ENCODE measurements at regions not wholly inside any gene's neighbourhood (a gene's known extent, or its start where the extent isn't known, plus 50 kb on each side); places are given as distances from the start of the nearest gene placed in this dataset.

DNA sequence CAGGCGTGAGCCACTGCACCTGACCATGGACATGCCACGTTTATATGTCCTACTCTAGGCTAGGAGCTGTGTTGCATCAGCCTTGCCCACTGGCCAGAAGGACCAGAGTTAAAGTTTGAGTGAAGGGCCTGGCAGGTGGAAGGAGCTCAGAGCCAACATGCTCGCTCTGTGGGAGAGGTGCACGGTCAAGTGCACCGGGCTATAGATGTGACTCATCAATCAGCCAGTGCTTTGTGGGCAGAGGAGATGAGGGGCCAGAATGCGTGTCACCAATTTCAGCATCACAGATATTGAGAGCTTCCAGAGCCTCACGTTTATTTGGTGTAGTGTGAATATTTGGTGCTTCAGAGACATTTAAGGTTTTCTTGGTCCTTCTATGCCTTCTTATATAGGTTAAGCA, 137.3 kb upstream of the KBTBD8 start:
- no peak for DNase-seq

DNA sequence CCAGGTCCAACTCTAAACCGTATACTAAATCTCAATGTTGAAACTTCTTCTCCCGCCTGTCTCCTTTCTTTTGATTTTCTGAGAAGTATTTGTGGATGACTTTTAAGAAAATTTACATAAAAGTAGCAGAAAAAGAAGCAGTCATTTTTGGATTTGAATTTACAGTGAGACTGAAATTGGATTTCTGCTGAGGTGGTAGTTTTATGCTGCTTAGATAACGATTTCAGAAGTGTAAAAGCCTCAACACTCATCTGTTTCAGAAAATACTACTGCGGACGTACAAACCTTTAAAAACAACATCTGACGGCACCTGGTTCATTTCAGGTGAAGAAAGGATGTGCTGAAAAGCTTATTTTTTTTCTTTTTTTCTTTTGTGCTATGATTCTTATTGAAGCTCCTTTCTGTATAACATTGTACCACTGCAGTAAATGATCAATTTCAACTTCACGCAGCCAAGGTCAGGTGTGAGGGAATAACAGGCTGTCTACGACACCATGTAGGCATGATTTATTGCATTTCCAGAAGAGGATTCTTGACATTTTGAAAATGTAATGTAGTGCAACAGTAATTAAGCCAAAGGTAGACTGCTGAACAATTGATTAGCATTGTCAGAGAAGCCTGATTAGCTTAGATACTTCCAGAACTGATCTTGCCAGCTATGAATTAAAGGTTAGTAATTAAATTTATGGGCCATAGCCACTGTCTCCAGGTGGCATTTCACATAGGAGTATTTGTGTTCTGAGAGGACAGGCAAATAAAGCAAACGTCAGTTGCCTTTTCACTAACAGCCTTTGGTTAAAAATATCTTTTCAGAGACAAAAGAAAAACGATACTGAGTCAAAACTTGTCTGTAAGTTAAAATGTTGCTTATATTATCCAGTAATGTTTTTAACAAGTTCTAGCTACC, 134.6 kb upstream of the KBTBD8 start:
- no peak for DNase-seq

DNA sequence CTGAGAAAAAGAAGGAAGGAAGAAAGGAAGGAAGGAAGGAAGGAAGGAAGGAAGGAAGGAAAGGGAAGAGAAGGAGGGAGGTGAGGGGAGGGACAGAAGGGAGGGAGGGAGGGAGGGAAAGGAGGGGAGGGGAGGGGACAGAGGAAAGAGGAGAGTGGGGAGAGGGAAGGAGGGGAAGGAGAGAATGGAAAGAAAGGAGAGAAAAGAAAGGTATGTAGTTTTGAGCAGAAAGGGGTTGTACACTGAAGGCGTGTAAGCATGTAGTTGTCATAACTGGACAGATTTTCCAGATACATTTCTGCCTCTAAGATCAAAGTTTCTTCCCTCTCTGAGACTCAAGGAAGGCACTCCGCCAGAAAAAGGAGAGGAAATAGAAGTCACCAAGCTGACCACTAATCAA, 113.4 kb upstream of the KBTBD8 start:
- DNase-seq: no peak

DNA sequence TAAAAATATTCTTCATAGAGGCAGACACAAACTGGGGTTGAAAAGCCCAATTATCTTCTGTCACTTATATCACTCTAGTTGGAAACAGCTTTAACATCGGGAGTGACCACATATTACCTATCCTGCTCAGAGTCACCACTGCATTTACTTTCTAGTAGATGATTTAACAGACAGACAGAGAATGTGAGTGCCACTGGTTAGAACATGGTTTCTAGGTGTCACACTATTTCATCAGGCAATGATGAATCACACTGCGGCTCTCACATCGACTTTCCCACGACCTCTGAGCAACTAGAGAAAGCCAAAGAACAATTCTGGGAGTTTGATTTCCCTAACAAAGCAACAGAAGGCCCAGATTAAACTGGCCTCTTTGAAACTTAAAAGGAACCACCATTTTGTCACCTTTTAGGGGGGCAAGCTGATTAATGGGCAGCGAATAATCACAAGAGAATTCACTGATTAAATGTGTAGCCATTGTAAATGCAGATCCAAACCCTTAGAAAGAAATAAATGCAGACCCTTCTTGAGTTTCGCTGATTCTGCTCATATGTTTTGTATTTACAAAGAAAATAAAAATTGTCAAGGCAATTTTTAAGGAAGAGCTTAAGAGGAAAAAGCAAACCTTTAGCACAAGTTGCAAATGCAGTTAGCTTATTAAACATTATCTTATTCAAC, 112.6 kb upstream of the KBTBD8 start:
- peak; percentile 75 for DNase-seq

DNA sequence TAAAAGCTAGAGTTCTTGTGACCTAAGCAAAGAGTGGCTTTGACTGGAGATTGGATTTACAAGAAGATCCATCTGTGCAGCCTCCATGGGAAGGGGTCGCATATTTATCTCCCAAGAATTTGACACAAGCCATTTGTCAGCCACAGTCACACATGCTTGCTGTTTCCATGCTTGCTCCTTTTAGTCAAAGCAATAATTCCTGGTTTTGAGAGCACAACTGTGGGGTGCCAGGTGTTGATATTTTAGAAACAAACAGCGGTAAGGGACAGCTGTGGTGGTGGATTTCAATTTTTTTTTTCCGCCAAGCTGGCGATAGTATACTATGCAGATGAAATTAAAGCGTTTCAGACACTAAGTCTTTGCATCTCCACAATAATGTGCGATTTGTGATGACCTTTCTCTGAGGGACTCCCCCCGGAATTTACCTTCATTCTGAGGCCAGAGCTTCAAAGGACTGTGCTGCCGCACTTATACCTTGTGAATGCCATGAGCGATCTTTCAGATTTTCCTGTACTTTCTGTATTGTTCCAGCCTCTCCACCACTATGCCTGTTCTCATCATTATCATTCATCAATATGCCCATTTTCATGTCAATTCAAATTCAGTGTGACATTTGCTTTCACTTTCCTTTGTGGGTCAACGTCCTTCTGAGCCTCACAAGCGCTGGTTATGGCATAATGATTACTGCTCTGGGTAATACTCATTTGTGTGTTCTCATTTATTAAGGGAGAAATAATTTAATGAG, 108.2 kb upstream of the KBTBD8 start:
- DNase-seq: no peak

DNA sequence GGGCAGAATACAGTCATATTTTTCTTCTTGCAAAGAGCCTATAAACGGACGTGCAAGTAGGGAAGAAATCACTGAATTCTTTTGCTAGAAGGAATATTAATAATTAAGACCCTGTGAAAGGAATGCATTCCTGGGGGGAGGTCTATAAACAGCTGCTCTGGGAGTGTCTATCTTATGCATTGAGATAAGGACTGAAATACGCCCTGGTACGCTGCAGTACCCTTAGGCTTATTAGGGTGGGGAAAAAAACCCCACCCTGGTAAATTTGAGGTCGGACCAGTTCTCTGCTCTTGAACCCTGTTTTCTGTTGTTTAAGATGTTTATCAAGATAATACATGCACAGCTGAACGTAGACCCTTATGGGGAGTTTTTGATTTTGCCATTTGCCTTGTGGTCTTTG, 100.0 kb upstream of the KBTBD8 start:
- DNase-seq: no peak

DNA sequence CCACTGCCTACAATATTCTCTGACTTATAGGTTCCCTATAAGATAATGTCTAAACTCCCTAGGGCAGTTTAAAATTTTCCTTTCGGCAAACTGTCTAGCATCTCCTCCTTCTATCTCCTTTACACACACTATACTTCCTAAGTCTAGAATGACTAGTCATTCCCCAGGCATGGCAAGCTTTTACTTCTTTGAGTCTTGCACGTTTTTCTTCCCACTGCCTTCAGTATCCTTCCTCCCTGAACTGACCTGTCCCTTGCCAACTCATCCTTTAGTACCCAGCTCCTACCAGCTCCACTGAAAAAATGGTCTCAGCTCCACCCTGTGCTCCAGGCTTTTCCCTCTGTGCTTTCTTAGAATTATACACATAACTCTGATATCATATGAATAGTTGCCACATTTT, 93.8 kb upstream of the KBTBD8 start:
- peak; percentile 7 for DNase-seq

DNA sequence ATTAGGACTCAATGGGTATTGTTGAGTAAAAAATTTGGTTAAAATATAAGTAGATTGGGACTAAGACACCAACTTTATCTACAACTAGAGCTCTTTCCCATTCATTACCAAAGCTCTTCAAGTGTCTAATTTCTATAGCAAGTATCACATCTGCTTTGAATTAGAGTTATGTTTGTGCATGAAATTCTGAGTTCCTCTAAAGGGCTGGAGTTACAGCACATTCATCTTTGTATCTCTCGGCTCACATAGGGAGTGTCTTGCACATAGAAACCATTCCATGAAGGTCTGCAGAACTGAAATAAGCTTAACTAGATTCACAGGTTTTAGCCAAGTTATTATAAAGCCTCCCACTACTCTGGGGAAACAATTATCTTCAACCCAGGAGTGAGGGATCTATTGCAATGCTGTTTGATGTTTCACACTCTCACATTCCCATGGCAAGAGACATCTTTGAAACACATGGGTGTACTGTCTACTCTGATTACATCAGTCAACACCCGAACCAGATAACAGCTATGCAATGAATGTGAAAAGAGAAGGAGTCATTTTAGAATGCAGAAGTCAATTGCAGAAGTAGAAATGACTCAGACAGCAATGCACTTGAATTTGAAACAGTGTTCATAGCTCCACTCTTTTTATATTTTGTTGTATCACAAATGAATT, 93.1 kb upstream of the KBTBD8 start:
- peak; percentile 44 for DNase-seq

DNA sequence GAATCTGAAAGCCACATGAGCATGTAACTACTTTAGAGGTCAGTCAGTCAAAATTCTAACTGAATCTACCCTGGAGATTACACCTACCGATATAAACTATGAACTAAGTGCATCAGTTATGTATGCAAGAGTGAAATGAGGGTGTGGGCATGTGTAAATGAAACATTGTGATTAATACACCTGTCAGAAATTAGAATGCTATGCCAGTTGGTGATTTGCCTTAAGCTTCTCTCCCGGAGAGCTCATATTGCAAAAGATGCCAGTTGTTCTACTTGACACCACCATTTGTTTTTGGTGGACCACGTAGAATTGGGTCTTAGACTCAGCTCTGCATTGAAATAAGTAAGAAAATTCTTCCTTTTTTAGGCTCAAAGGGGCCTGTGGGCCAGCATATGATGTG, 91.0 kb upstream of the KBTBD8 start:
- no peak for DNase-seq

DNA sequence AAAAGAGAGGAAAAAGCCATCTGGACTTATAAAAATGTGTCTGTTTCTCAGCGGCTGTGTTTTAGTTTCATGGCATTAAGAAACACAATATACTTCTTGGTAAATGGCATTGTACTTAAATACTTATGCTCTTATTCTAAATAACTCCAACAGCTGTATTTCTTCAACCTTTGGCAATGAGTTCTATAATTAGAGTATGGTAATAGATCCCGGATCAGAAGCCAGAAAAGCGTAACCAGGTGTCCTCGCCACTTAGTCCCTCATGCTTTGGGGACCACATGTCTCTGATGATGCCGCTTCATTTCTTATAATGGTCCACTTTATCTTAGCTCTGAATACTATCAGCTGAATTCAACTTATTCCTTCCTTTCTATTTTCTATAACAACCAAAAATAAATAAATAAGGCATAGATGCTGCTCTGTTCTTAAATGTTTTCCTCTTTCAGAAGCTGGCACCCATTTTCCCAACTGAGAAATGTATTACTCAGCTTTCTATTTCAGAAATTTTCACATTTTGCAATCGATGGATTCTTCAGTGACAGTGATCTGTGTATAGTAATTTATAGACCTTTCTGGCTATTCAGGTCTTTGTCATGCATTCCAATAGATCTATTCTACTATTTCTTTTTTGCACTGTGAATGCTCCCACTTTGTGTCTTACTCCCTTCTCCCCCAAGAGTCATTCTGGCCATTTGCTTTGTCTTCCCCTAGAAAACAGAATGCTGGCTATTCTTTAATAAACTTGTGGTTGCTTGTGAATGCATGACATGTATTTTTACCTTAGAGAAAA, 87.6 kb upstream of the KBTBD8 start:
- DNase-seq: no peak

DNA sequence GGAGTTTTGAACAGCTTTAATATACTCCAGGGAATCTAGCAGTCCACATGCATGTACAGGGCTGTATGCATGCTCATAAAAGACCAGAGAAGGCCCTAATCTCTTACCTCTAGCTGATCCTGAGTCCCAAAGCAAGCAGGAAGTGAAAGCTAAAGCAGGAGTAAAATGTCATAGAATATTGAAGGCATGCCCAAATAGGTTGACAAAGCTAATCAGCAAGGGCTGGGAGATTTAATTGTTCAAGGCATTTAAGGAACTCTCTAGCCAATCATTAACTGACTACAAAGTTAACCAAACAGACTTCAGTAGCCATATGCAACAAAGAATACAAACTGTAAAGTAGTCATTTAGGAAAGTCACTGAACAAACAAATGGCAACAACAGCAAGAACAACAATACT, 85.8 kb upstream of the KBTBD8 start:
- no peak for DNase-seq

DNA sequence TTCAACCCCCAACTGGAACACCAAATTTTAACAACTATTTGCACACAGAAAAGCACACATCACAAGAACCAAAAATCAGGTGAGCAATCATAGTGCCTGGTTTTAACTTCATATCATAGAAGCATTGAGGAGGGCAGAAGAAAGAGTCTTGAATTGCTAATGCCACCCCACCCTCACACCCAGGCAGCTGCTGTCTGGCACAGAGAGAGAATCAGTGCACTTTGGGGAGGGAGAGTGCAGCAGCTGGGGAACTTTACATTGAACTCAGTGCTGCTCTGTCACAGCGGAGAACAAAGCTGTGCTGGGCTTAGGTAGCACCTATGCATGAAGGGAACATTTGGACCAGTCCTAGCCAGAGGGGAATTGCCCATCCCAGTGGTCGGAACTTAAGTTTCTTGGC, 76.0 kb upstream of the KBTBD8 start:
- no peak for DNase-seq

DNA sequence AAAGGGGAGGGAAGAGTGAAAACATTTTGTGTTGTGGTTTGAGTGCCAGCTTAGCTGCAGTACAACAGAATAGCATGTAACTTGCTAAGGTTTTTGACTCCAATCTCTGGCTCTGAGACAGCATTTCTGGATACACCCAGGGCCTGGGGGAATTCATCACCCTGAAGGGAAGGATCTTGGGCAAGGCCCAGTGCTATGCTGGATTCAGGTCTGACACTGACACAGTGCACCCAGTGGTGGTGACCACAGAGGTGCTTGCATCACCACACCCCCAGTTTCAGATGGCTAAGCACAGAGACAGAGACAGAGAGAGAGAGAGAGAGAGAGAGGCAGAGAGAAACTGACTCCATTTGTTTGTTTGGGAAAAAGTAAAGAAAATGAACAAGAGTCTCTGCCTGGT, 74.1 kb upstream of the KBTBD8 start:
- DNase-seq: no peak

DNA sequence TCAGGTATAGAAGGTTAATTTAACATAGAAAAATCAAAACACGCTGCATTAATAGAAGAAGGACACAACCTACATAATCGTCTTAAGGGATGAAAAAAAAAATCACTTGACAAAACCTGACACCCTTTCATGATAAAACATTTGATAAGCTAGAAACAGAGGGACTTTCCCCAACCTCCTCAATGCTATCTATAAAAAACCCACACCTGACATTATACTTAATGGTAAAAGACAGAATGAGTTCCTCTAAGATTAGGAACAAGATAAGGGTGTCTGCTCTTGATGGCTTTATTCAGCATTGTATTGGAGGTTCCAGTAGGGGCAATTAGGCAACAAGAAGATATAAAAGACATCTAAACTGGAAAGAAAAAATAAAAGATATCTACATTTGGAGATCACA, 69.9 kb upstream of the KBTBD8 start:
- no peak for DNase-seq

DNA sequence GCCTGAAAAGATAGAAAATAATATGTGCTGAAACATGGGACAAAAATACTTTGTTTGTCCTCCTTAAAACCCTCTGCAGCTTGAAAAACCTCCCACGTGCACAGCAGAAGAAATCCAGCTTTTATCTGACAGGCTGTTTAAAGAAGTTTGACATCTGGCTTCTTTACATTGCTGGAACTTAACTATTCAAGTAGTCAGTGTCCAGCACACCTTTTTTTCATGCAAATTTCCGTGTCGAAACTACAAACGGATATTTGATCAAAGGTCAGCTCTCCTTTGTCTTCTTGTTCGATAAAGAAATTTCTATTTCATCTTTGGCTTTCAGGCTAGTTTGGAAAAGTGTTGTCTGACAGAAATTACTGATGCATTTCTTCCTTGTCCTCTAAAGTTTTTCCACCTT, 66.8 kb upstream of the KBTBD8 start:
- no peak for DNase-seq

DNA sequence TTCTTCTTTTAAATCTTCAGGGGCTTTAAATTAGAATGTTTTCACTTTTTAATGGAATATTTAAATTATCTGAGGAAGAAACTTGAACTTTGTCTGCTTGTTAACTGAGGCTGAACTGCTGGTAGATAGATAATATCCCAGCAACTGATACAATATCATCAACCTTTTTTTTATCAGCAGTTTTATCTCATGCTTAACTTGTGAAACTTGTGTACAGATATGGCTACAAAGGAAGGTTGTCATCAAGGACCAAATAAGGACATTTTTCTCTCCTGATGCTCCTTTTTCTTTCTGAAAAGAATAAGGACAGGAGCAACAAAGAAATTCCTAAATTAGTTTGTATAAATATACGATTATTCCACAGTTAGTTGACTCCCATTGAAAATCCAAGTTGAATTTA, 66.4 kb upstream of the KBTBD8 start:
- no peak for DNase-seq

DNA sequence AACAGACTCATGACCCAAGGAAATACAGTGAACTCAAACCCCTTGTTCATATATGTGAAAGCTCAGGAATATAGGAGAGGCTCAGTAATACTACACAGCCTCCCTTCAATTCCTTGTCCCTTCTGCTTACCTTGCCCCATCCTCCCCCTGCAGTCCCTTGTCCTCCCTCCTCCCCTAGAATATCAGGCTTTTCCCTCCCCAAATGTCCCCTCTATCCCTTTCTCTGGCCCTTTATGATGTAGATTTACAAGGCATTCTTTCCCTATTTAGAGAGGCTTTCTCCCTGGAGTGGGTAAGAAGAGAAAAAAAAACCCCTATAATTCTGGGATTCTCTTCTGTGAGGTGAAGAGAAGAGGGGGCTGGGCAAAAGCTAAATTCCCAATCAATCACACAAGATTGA, 64.9 kb upstream of the KBTBD8 start:
- no peak for DNase-seq

DNA sequence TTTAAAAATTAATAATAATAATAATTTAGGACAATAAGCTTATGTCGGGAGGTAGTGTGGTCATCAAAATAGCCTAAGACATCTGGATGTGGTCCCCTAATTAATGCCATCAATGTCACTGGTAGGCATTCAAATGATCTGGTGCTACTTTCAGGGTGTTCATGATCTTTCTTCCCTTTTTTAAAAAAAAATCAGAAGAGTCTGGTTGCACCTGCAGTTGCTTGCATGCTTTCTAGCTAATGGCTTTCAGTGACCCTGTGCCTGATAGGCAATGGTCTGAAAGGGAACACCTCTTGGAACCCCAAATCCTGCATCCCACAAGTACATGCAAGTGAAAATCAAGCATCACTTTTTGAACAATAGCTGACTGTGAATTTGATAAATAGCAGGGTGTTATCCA, 64.1 kb upstream of the KBTBD8 start:
- no peak for DNase-seq

DNA sequence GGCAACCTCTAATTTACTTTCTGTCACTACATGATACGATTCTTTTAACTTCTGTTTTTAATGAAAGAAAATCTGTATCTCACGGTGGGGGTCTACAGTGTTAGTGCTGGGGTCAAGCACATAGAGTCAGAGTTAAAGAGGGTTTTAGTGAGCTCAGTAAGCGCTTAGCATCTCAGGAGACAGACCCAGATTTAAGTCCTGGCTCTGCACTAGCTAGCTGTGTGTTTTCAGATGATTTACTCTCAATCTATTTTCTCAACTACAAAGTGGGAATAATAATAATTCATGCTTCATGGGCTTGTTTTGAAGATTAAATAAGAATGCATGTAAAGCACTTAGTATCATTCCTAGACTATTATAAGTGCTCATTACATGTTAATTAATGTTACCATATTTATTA, 63.4 kb upstream of the KBTBD8 start:
- DNase-seq: no peak

DNA sequence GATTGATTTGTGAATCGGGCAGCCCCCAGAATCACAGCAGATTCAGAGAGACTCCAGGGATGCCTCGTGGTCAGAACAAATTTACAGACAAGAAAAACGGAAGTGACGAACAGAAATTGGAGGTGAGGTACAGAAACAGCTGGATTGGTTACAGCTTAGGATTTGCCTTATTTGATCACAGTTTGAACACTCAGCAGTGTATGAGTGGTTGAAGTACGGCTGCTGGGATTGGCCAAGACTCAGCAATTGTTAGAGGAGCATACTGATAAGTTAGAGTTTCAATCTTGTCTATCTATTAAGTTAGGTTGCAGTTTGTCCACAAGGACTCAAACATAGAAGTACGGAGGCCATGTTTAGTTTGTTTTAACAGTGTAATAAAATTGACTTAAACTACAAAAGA, 61.1 kb upstream of the KBTBD8 start:
- peak; percentile 3 for DNase-seq

DNA sequence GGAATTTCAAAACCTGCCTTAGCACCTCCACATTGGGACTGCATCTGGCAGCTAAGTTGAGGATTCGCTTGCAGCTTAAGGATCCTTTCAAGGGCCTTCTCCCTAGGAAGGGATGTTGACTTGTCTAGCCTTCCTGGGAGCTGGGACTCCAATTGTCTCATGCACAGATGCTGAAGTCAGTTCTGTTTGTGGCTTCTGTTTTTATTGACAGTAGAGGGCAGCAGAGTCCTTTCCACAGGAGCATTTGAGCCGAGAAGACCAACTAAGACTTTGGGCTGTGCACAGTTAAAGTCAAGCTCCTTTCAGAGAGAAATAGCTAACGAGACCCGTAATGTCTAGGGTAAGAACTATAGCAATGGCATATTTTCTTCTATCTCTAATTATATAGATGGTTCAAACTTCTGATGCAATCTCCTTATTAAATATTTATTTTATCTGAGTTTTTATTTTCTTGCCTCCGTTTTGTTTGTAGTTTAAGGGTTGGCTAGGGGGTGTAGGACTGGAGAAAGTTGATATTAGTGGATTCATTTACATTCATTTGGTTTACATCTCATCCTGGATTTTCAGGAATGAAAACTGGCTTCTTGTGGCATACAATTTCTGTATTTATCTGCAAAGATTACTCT, 59.7 kb upstream of the KBTBD8 start:
- DNase-seq: peak; percentile 67

DNA sequence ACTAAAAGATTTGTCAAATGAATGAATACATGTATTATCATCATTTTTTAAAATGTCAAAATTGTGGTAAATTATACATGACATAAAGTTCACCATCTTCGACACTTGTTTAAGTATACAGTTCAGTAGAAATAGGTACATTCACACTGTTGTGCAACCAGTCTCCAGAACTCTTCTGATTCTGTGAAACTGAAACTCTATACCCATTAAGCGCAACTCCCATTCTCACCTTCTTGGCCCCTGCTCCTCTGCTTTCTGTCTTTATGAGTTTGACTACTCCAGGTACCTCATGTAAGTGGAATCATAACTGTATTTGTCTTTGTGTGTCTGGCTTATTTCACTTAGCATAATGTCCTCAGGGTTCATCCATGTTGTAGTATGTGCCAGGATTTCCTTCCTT, 50.1 kb upstream of the KBTBD8 start:
- DNase-seq: no peak

All from fibroblast of skin of scalp (primary cell).